DND-41 (cell line): ENCODE measurements at regions not wholly inside any gene's neighbourhood (a gene's known extent, or its start where the extent isn't known, plus 50 kb on each side); places are given as distances from the start of the nearest gene placed in this dataset.

ENCODE experiments used
- ATAC-seq: fragments of 200-7000 bp; cut with Tn5 transposase; 3 replicates; pipeline ENCODE4 v1.9.1; 2021; ENCODE audit warnings: low read depth; ENCODE audit not compliant: insufficient read depth
- DNase-seq: peaks from one replicate; pipeline ENCODE4 v3.0.0-alpha.2; 2020
- H2AFZ ChIP-seq: 2 replicates; pipeline ENCODE4 v1.6.0; 2012; ENCODE audit warnings: low read depth, low read length
- H3K27ac ChIP-seq: 2 replicates; pipeline ENCODE4 v1.5.1; 2012; ENCODE audit warnings: low read length, inconsistent platforms
- H3K27me3 ChIP-seq: fragments of 200-600 bp; sonication (generic); 2 replicates; pipeline ENCODE4 v1.6.0; 2012; ENCODE audit warnings: low read length, mild to moderate bottlenecking, inconsistent platforms; ENCODE audit not compliant: insufficient read depth, poor library complexity
- H3K36me3 ChIP-seq: 2 replicates; pipeline ENCODE4 v1.5.1; 2012; ENCODE audit warnings: low read length, inconsistent platforms; ENCODE audit not compliant: insufficient read depth
- H3K4me1 ChIP-seq: 2 replicates; pipeline ENCODE4 v1.5.1; 2012; ENCODE audit warnings: mild to moderate bottlenecking, low read length; ENCODE audit not compliant: insufficient read depth
- H3K4me2 ChIP-seq: 2 replicates; pipeline ENCODE4 v1.6.0; 2012; ENCODE audit warnings: mild to moderate bottlenecking, moderate library complexity, low read length, inconsistent platforms; ENCODE audit not compliant: insufficient read depth
- H3K4me3 ChIP-seq, 2 experiments: fragments of 200-600 bp in 1 of 2; shearing (Covaris generic) in 1 of 2; 2 replicates each; pipeline ENCODE4 v1.5.1; 2012 to 2016; ENCODE audit warnings: inconsistent platforms in 2 of 2, low read length in 2 of 2, mild to moderate bottlenecking in 2 of 2, low read depth in 1 of 2, moderate library complexity in 1 of 2
- H3K79me2 ChIP-seq: 2 replicates; pipeline ENCODE4 v1.6.0; 2012; ENCODE audit warnings: low read length, inconsistent platforms; ENCODE audit not compliant: insufficient read depth
- H3K9ac ChIP-seq: 2 replicates; pipeline ENCODE4 v1.6.0; 2012; ENCODE audit warnings: low read depth, mild to moderate bottlenecking, inconsistent platforms, low read length, moderate library complexity
- H3K9me3 ChIP-seq: 2 replicates; pipeline ENCODE4 v1.5.1; 2012; ENCODE audit warnings: low read length, moderate library complexity, mild to moderate bottlenecking, inconsistent platforms; ENCODE audit not compliant: insufficient read depth, severe bottlenecking
- H4K20me1 ChIP-seq: 2 replicates; pipeline ENCODE4 v1.6.0; 2012; ENCODE audit warnings: low read length; ENCODE audit not compliant: insufficient read depth
- CTCF ChIP-seq: IDR thresholded peaks from 2 replicates; pipeline ENCODE4 v1.5.1; 2012; ENCODE audit warnings: borderline replicate concordance, low read length, moderate library complexity, mild to moderate bottlenecking; ENCODE audit not compliant: poor library complexity, severe bottlenecking; ENCODE audit errors: extremely low read depth
- EZH2 ChIP-seq: IDR thresholded peaks from 3 replicates; pipeline ENCODE4 v1.6.1; 2012; ENCODE audit warnings: borderline replicate concordance, low read depth, mild to moderate bottlenecking, moderate library complexity, low read length, inconsistent platforms; ENCODE audit not compliant: severe bottlenecking

GRCh38 chr10:3406556-3406955 lies 234.0 kb upstream of the PITRM1 start:
- Histone ChIP-seq H3K79me2 (no peaks in the 10 kb centered on the region), H3K4me2 (no peak overlapping the region), H2AFZ (no peak overlapping the region), H3K4me1 (no peaks in the 10 kb centered on the region), H3K27me3 (no peaks in the 10 kb centered on the region), H3K4me3 (no peak overlapping the region), H4K20me1 (no peaks in the 10 kb centered on the region), H3K27ac (no peak overlapping the region), H3K9ac (no peak overlapping the region), H3K36me3 (no peaks in the 10 kb centered on the region), H3K9me3 (peaks cover 8% of the 10 kb centered on the region)
- DNase-seq, result no peak
- ATAC-seq, result no peak
- no peak for TF ChIP-seq CTCF
- no peak for TF ChIP-seq EZH2

- H3K27ac ChIP-seq, result no peak overlapping the region
- no peaks in the 10 kb centered on the region for H4K20me1 ChIP-seq
- H3K9ac ChIP-seq, result no peak overlapping the region
- ATAC-seq, result no peak
- H3K79me2 ChIP-seq, result no peaks in the 10 kb centered on the region
- TF ChIP-seq EZH2 (no peak), CTCF (no peak)
- DNase-seq, result no peak
- H3K4me3 ChIP-seq, result no peak overlapping the region
- H3K4me1 ChIP-seq, result no peaks in the 10 kb centered on the region
- H3K4me2 ChIP-seq, result no peak overlapping the region
- no peaks in the 10 kb centered on the region for H3K36me3 ChIP-seq
- no peaks in the 10 kb centered on the region for H3K27me3 ChIP-seq
- no peak overlapping the region for H2AFZ ChIP-seq
- no peaks in the 10 kb centered on the region for H3K9me3 ChIP-seq
Measured at GRCh38 chr10:3404381-3404780, 231.8 kb upstream of the PITRM1 start.

DNA sequence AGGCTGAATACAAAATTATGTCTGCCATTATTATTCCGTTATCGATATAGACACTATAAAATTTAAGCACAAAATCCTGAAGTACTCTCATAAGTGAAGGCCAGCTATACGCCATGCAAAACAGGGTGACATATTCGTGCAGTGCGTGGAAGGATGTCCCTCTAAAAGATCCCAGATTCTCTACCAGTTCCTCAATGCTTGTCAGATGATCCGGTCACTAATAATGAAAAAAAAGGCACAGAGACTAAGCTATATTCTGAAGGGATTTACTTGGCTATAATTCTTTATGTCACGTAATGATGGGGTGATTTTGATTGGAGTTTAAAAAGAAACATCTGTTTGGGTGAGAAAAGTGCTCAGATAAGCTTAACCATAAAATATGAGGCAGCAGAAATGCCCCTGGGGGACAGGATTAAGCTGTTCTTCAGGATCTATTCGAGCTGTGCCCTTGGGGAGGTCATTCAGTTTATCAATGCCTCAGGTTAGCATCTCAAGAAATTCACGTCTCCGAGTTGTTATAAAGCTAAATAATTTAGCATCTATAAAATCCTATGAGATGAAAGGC lies 229.7 kb upstream of the PITRM1 start:
- H2AFZ ChIP-seq, result no peak overlapping the region
- H4K20me1 ChIP-seq, result no peaks in the 10 kb centered on the region
- no peaks in the 10 kb centered on the region for H3K27me3 ChIP-seq
- H3K4me1 ChIP-seq, result no peaks in the 10 kb centered on the region
- no peaks in the 10 kb centered on the region for H3K36me3 ChIP-seq
- no peak overlapping the region for H3K4me2 ChIP-seq
- no peak overlapping the region for H3K9ac ChIP-seq
- H3K27ac ChIP-seq, result no peak overlapping the region
- no peaks in the 10 kb centered on the region for H3K9me3 ChIP-seq
- no peaks in the 10 kb centered on the region for H3K79me2 ChIP-seq
- ATAC-seq, result no peak
- no peak for TF ChIP-seq EZH2
- TF ChIP-seq CTCF, result no peak
- no peak for DNase-seq
- no peak overlapping the region for H3K4me3 ChIP-seq
